Lower leg skin (tissue), 4 donors: ENCODE measurements at regions not wholly inside any gene's neighbourhood (a gene's known extent, or its start where the extent isn't known, plus 50 kb on each side); places are given as distances from the start of the nearest gene placed in this dataset.

Experiments
- DNase-seq, 2 donors: peaks; one replicate each; pipeline ENCODE4 v3.0.0-alpha.2; 2019; ENCODE audit warnings: low spot score in 2 of 2
- H3K4me3 ChIP-seq: fragments of 200-600 bp; sonication (generic); 2 replicates; pipeline ENCODE4 v1.5.1; 2017; ENCODE audit warnings: mild to moderate bottlenecking, low read depth; ENCODE audit not compliant: poor library complexity, severe bottlenecking
- POLR2A ChIP-seq, 2 donors: fragments of 450-650 bp; IDR thresholded peaks; one replicate each; pipeline ENCODE4 v1.6.1; 2016 to 2017; ENCODE audit warnings: antibody characterized with exemption in 2 of 2, mild to moderate bottlenecking in 1 of 2, moderate library complexity in 1 of 2
- WGBS, 2 donors: methylation state at CpG; one replicate each; pipeline ENCODE4 v1.1.5; 2018; 5-methylcytosine and 5-hydroxymethylcytosine counted together
- intact Hi-C: fragments of 100-400 bp; cut with DNase I; formaldehyde crosslinking; loops from one replicate; pipeline ENCODE4 v1.15.0; 2023; ENCODE audit warnings: low total_unique reads
- TF ChIP-seq, protein P1 (sequence below), 3 donors: fragments of 450-650 bp; IDR thresholded peaks; one replicate each; pipeline ENCODE4 v1.5.1; 2016; ENCODE audit warnings: antibody characterized with exemption in 3 of 3, mild to moderate bottlenecking in 3 of 3, moderate library complexity in 2 of 3

GRCh38 chr6:165055231-165055630 lies 254.2 kb downstream of the C6orf118 start:
- 42 to 54% methylated on average over 5 of the region's 5 CpGs for WGBS, 2 donors
- TF ChIP-seq, protein P1, sequence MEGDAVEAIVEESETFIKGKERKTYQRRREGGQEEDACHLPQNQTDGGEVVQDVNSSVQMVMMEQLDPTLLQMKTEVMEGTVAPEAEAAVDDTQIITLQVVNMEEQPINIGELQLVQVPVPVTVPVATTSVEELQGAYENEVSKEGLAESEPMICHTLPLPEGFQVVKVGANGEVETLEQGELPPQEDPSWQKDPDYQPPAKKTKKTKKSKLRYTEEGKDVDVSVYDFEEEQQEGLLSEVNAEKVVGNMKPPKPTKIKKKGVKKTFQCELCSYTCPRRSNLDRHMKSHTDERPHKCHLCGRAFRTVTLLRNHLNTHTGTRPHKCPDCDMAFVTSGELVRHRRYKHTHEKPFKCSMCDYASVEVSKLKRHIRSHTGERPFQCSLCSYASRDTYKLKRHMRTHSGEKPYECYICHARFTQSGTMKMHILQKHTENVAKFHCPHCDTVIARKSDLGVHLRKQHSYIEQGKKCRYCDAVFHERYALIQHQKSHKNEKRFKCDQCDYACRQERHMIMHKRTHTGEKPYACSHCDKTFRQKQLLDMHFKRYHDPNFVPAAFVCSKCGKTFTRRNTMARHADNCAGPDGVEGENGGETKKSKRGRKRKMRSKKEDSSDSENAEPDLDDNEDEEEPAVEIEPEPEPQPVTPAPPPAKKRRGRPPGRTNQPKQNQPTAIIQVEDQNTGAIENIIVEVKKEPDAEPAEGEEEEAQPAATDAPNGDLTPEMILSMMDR (IDR thresholded peaks at IDR 0.05): no peak
- no peak for TF ChIP-seq POLR2A (IDR thresholded peaks at IDR 0.05)
- intact Hi-C loops: no loop called here
- no peak overlapping the region for H3K4me3 ChIP-seq
- DNase-seq: no peak

- no peak overlapping the region for H3K4me3 ChIP-seq
- 78 to 81% methylated on average over 10 of the region's 10 CpGs for WGBS, 2 donors
- no peak for DNase-seq
- TF ChIP-seq, protein P1 (IDR thresholded peaks at IDR 0.05): no peak
- no peak for TF ChIP-seq POLR2A (IDR thresholded peaks at IDR 0.05)
- intact Hi-C loops: no loop called here
These were observed 256.6 kb downstream of the C6orf118 start for GRCh38 chr6:165052561-165053480.

DNA sequence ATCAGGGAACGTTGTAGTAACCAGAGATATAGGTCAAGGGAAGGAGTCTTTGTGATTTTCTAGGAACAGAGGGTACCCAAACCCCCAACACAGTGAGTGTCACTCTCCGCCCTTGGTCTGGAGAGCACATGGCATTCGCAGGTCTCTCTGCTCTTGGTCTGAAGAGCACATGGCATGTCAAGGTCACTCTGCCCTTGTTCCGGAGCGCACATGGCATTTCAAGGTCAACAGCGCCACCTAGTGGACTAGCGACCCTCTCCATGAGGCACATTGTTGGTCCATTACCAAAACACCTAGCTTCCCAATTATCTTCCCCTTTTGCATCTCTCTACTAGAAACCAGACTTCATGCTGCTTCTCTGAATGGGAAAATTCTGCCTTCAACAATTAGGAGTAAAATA lies 260.0 kb downstream of the C6orf118 start:
- intact Hi-C loops: no loop called here
- TF ChIP-seq, protein P1 (IDR thresholded peaks at IDR 0.05): peak in 1 of 3 donors; percentile 20
- no peak for TF ChIP-seq POLR2A (IDR thresholded peaks at IDR 0.05)
- H3K4me3 ChIP-seq: no peak overlapping the region
- WGBS, 2 donors: 46 to 51% methylated on average over 7 of the region's 7 CpGs
- no peak for DNase-seq

DNA sequence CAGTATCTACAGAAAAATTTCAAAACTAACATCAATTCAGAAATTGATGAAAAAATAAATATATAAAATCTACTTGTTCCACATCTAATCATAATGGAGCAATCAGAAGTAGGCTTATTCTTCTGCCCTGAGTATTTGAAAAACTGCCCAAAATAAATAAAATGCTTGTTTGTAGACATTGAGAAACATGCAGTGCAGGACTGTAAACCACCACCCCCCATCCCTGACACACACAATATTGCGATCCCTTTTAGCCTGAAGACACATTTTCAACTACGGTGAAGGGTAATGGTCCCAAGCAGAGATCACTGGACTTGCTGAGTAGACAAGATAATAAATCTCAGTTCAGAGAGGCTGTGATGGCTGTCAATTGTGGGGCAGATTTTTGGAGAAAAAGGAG lies 261.5 kb downstream of the C6orf118 start:
- WGBS, 2 donors: 75 to 85% methylated on average over 2 of the region's 2 CpGs
- intact Hi-C loops: no loop called here
- DNase-seq: no peak
- TF ChIP-seq, protein P1 (IDR thresholded peaks at IDR 0.05): no peak
- TF ChIP-seq POLR2A (IDR thresholded peaks at IDR 0.05): no peak
- no peak overlapping the region for H3K4me3 ChIP-seq

DNA sequence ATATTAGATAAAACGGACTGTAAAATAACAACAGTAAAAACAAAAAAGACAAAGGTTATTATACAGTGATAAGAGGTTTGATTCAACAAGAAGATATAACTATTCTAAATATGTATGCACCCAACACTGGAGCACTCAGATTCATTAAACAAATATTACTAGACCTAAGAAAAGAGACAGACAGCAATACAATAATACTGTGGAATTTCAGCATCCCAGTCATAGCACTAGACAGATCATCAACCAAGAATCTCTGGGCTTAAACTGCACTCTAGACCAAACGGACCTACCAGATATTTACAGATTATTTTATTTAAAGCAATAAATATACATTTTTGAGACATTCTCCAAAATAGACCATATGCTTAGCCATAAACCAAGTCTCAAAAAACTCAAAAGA lies 263.8 kb downstream of the C6orf118 start:
- WGBS, 2 donors: 65 to 74% methylated on average over 2 of the region's 2 CpGs
- no peak overlapping the region for H3K4me3 ChIP-seq
- TF ChIP-seq, protein P1 (IDR thresholded peaks at IDR 0.05): no peak
- no peak for TF ChIP-seq POLR2A (IDR thresholded peaks at IDR 0.05)
- intact Hi-C loops: no loop called here
- no peak for DNase-seq
